ENCODE measurements at regions not wholly inside any gene's neighbourhood (a gene's known extent, or its start where the extent isn't known, plus 50 kb on each side); places are given as distances from the start of the nearest gene placed in this dataset.
"Not testable (repeated sequence)": the region's sequence is repeated elsewhere in the genome, so short reads cannot be mapped to it uniquely, and the experiment has no call there.

DNA sequence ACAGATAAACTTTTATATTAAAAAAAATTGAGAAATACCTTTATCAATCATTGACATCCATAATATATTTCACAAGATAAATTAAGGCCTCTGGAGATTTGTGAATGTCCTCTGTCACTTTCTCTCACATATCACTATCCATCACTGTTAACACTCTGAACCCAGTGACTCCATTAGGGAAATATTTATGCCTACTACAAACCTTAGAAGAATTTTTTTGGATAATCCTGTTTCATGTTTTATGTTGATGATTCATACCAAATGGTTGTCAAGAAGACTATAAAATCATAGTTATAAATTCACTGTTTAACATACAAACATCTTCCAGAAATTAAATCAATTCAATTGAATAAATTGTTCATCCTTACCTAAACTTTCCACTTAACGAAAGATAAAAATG lies 357.6 kb upstream of the CDH10 start:
- DNase-seq, result no peak

DNA sequence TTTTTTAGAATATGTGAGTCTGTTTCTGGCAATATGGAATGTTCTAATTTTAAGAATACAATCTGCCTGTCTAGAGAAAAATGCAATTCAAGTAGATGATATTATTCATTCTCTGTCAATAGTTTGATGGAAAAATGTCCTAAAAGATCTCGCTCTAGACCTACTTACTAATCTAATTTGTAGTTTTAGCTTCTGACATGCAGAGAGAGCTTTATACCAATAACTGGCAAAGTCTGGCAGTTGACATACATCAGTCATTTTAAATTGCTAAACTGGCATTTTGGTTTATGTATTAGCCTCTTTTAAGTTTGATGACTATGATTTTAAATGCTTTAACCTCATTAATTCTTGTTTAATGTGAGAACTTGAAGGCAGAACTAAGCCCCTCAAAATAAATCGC lies 355.0 kb upstream of the CDH10 start:
- DNase-seq, result no peak

DNA sequence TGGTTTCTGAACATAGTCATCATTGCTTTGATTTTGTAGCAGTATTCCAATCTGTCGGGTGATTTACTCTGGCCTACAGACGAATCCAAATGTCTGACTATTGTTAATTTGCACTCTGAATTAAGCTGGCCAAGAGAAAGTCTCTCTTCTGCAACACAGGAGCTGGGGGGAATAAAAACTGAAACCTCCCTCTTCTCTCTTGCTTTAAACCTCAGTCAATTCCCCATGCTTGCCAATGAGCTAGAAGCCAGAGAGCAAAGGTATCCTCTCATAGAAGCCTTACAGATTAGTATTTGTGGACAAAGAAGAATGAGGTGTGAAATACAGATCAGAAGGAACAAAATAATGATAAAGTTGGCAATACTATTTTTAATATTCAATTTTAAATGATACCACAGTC lies 353.9 kb upstream of the CDH10 start:
- no peak for DNase-seq

DNA sequence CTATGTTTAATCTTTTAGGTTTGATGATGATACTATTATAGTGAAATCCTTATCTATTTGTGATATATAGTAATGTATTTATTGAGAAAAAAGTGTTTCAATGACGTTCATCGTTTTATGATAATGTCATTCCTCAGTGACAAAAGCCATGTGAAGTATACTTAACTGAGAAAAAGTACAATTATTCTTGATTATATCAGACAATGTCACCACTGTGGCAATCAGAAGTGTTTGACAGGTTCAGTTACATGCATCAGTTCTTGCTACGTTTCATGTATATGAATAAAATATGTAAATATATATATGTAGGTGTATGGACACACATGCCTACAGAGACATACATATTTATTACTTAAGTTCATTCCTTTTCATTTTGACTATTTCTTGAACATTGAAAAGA lies 341.5 kb upstream of the CDH10 start:
- DNase-seq, result no peak

DNA sequence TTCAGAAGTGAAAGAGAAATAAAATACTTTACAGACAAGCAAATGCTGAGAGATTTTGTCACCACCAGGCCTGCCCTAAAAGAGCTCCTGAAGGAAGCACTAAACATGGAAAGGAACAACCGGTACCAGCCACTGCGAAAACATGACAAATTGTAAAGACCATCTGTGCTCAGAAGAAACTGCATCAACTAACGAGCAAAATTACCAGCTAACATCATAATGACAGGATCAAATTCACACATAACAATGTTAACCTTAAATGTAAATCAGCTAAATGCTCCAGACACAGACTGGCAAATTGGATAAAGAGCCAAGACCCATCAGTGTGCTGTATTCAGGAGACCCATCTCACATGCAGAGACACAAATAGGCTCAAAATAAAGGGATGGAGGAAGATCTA lies 333.8 kb upstream of the CDH10 start:
- not testable (repeated sequence) for DNase-seq

DNA sequence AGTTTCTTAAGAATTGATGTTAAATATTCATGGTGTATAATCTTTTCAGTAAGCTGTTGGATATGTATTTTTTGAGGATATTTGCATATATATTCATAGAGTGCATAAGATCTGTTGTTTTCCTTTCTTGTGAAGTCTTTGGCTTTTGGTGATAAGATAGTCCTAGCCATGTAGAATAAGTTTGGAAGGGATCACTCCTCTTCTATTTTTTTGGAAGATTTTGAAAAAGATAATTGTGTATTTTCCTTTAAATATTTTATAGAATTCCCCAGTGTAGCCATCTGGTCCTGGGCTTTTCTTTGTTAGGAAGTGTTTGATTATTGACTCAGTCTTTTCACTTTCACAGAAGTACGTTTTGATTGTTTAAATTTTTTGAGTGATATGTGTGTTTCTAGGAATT lies 318.8 kb upstream of the CDH10 start:
- DNase-seq, result no peak

DNA sequence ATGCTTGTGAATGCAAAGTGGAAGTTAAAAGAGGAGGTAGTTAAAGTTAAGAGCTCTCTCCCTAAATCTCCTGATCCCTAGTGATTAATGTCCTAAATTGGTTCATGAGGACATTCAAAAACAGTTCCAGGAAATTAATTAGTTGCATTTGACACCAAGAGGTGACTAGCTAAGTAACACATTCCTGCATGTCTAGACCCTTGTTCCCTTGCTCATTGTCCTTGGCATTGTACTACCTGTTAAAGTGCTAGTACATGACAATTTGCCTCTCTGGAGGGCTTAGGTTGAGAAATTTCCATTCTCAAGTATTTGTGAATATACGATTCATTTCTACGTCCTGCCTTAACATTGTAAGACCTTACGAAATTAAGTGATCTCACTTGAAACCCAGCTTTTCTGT lies 278.6 kb upstream of the CDH10 start:
- no peak for DNase-seq

DNA sequence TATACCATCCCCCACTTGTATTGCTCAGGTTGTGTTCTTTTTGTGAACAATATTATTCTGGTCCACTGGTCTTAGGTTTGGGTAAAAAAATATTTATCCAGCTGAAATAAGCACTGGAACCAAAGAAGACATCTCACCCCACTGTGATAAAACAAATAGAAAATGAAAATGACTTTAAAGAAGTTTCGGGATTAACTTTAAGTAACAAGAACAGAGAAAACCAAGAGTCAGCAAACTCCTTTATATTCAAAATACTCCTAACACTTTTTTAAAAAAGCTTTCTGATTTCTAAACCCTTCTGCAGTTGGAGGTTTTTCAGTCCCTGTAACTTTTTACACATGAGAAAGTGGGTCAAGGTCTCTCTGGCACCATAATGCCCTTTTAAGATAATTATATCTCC lies 273.9 kb upstream of the CDH10 start:
- no peak for DNase-seq

DNA sequence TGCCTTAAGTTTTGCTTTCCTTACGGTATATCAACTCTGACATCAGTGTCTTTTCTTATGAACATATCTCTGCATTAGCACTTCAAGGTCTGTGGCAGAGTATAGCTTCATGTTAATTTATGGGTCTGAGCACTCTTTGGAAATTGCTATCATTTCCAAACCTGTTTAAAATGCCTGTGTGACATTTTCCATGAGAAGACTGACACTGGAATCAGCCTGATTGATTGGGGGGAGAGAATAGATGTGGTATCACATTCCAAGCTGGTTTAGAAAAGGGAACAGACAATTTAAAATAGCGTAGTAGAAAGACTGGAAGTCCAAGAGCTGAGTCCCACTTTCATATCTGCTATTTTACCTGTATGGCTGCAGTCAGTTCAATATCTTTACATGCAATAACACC lies 272.1 kb upstream of the CDH10 start:
- DNase-seq, result no peak

DNA sequence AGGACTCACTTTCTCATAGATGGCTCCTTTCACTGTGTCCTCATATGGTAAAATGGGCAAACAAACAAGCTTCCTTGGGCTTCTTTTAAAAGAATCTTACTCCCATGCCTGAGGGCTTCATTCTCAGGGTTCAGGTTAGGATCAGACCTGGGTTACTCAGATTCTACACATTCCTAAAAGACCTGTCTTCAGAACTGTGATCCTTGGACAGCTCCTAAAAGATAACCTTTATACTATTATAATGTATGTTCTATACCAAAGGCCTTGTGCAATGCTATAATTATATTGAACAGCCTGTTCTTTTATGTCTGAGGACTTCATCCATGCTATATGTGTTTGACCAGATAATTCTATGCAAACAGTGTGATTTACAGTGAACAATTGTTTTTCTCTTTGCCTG lies 264.4 kb upstream of the CDH10 start:
- no peak for DNase-seq

DNA sequence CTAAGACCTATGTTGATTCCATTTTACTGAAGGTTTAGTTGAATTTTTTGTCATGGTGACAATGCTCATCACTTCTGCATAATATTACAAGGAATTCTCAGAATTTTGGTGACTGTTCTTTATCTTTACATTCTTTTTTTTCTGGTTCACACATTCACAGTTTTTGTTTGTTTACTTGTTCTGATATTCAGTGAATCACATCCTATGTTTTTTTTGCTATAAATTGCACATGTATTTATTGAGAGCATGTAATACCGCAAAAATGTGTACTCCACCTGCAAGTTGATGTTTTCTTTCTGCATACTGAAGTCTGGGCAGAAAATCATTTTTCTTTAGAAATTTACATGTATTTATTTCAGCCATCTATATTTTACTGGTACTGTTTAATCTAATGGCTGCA lies 261.9 kb upstream of the CDH10 start:
- no peak for DNase-seq

DNA sequence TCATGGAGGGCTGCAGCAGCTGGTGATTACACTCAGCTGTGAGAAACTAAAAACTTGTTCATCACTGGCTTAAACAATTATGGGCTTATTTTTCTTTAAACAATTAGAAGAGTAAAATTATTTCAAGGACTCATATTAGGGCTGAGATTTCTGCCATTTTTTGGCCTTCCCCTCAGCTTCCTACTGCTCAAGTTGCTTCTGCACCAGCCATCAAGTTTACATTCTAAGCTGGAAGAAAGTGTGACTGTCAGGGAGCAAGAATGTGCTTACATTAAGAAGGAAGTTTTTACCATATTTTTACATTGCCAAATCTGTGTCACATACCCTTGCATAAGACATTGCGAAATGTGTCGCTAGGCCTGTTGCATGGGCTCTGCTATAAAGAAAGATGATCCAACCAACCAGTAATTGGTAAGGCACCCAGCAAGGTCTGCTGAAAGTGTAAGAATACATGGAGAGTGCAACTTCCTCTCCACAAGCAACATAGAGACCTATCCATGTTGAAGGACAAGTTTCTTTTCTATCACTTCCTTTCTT lies 260.3 kb upstream of the CDH10 start:
- DNase-seq, result peak; percentile 78 to 79

DNA sequence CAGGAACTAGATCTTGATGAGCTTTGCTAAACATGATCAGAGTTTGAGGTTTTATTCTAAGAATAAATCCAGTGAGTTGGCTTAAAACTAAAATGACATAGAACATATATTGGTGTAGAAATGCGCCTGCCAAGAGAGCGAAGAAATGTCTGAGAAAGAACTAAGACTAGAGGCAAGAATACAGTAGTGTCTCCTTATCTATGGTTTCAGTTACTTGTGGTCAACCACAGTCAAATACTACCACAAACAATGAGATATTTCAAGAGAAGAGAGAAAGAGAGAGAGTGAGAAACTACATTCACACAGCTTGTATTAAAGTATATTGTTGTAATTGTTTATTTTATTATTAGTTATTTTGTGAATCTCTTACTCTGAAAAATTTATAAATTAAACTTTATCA lies 254.4 kb upstream of the CDH10 start:
- DNase-seq, result peak; percentile 55 to 70

DNA sequence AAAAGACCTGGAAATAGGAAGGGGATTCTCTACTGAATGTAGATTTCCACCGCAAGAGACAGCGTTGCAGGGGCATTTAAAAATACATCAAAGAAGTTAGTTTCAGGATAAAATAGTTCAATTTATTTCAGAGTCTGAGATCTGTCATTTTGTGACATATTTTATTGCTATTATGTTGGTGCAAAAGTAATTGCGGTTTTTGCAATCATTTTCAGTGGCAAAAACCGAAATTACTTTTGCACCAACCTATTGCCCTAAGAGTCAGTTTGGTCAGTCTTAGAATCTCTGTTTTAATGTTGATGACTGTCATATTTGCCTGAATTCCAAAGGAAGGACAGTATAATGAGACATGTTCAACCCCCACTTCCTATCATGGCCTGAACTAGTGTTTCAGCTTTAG lies 219.5 kb upstream of the CDH10 start:
- no peak for DNase-seq

DNA sequence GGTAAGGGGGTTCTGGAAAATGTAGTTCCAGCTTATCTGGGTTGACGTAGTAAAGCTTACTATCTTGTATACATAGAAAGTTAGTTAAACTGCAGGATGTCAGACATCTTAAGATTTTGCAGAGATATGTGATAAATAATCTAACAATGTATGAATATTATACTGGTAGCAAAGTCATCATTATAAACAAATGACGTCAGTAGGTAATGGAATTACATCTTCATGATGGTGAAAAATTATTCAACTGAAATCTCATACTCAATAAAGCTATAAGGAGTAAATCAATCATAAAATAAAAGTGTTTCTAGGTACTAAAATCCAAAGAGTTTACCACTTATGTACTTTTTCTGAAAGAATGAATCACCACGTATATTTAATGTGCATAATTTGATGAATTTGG lies 217.3 kb upstream of the CDH10 start:
- no peak for DNase-seq

DNA sequence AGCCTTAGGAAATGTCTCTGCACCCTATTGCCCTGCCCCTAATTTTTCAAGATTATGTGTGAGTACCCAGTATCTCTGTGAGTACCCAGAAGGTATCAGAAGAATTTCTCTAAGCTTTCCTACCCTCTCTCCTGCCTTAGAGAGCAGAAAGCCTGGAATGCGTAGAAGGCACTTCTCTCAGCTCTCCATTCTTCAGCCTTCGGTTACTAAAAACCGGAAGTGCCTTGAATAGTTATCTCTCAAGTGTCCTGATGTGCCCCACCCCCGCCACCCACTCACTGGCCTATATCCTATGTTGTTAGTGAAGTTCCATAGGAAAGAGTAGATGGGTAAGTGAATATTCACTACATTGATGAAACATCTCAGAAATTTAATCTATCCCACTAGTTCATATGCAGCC lies 210.7 kb upstream of the CDH10 start:
- no peak for DNase-seq

DNA sequence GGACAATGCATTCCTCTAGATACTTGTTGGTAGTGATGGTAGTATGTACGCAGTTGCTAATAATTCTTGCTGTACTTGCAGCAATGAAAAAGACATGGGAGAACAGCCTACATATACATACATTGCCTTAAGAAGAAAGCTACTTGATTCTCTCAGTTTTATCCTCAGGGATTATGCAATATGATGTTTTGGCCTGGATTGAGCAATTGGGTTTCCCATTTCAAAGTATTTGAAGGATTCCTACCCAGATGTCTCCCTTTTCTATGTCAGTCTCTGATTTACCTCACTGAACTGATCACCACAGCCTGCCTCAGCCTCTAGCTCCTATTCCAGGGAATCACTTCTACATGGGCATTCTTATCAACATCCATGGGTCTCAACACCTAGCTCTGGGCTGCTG lies 210.1 kb upstream of the CDH10 start:
- DNase-seq, result no peak

DNA sequence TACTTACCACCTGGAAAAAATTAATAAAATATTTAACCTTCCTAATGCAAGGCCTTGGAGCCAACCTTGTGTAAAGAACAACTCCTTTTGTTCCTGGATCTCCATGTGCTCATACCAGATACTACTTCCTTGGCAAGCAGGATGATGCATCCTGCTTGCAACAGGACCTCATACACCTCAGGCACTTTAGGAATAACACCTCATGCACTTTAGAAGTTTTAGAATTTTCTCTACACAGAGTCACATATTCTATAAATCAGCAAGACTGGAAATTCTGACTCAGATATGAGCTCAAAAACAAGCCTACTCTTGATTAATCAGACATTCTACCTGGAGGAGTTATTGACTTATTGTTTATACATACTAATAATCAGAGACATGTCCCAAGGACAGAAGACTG lies 209.6 kb upstream of the CDH10 start:
- no peak for DNase-seq

DNA sequence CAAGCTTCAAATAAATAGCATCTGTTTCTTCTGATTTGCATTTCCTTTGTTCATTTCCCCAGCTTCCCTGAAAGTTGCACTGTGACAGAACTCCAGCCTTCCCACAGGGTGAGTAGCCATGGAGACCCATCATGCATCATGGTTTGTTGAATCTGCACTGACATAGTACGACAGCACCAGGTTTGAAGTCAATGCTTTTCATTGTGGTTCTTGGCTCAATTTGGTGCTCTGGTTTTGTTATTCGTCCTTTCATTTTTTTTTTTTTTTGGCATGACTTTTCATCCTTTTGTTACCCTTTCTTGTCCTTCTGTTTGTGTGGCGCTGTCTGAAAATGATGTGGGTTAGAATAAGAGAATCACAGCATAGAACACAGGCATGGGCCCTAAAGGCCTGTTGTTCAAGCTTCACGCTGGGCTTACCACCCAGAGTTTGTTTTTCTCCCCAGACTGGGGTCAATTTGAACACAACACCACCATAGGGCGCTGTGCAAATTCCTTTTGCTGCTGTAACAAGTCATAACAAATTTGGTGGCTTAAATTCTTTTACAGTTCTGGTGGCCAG lies 206.2 kb upstream of the CDH10 start:
- DNase-seq, result no peak

DNA sequence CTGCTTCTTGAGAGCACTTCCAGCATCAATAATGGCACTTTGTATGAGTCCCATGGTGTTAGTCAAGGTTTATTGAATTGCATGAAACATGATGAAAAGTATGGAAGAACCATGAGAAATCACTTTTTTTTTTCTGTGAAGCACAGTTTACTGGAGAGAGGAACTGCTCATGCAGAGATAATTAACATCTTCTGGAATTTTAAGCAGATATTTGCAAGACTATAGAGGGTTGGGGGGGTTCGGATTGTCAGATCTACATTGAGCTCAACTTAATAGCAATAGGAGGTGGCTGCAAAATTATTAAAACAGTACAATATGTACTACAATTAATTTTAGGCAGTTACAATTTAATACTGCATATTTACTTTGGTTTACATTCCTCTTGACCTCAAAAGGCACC lies 204.4 kb upstream of the CDH10 start:
- DNase-seq, result no peak

DNA sequence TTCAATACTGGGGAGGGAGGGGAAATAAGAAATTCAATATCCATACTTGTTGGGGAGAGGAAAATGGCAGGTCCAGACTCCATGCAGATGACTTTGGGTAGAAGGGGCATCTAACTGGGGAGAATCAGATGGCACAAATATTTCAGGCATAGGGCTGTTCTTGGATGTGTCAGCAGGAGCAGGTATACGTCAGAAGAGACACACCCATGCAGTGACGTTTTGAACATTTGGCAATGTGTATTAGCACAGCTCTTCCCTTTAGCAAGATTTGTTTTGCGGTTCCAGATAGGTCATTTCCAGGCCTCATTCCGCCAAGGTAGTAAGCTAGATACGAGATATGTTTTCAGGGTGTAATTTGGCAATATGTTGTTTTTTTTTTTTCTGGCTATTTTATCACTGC lies 187.2 kb upstream of the CDH10 start:
- DNase-seq, result no peak

DNA sequence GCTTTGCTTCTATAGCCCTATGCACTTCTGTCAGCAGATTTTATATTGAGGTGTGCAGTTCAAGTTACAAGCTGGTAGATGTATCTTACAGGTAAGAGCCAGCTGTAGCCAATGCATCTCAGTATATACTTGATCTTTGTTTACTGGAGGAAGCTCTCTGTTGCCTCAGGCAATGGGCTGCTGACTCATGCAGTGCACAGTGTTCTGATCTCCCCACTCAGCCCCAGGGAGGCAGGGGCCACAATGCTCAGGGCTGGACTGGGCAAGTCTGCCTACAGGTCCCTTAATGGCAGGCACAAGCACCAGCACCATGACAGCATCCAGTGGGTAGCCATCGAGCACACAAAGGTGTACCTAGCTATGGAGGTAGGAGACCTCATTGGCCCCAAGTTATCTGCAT lies 178.8 kb upstream of the CDH10 start:
- DNase-seq, result no peak

DNA sequence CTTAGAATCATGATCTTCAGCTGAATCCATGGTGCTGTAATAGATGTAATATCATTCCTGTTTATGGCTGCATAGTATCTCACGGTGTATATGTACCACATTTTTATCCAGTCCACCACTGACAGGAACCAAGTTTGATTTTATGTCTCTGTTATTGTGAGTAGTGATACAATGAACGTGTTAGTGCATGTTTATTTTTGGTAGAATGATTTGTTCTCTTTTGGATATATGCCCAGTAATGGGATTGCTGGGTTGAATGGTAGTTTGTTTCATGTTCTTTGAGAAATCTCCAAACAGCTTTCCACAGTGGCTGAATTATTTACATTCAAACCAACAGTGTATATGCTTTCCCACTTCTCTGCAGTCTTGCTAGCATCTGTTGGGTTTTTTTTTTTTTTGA lies 175.1 kb upstream of the CDH10 start:
- no peak for DNase-seq

DNA sequence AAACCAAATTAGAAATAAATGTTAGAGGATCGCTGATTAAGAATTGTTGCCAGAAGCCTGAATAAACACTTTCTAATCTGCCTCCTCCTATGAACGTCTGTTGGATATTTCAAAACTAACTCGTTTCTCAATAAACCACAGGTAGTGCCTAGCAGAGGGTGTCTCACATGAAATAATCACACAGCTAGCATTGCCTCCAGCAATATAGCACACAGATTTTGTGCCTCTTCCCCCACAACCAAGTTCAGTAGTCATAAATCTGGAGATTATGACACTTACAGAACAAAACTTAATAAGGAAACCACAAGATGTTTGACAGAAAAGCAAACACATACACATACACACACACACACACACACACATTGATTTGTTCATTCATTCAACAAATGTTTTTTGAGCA lies 173.2 kb upstream of the CDH10 start:
- no peak for DNase-seq

DNA sequence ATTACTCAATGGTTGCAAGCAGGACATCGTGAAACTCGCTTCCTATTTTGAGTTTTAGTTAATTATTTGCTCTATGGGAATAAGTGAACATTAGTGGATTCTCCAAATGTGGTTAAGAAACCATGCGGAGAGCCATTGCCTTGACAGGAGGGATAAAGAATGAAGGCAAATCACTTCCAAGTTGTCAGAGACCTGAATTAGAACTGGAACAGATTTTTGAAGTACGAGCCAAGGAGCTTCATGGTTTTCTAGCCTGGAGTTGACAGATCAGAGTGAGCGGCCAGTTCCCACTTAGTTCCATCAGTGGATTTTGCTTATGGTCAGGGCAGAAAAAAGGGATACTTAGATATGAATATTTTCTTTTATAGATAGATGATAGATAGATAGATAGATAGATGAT lies 171.4 kb upstream of the CDH10 start:
- DNase-seq, result no peak

DNA sequence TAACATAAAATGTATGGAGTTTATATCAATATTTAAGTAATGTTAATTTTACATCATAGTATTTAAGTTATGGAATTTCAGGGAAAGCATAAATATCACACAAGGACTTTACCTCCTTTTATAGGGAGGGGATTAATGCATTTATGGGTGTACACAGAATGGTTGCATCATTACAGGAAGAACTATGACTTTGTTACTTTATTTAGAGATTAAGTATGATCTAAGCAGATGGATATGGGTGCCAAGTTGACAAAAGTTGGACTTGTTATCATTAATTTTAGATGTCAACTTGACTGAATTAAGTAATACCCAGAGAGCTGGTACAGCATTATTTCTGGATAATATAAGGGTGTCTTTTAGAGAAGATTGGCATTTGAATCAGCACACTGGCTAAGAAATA lies 160.5 kb upstream of the CDH10 start:
- DNase-seq, result no peak

All from Kasumi-1 (cell line).